ENCODE measurements at regions not wholly inside any gene's neighbourhood (a gene's known extent, or its start where the extent isn't known, plus 50 kb on each side); places are given as distances from the start of the nearest gene placed in this dataset.

DNA sequence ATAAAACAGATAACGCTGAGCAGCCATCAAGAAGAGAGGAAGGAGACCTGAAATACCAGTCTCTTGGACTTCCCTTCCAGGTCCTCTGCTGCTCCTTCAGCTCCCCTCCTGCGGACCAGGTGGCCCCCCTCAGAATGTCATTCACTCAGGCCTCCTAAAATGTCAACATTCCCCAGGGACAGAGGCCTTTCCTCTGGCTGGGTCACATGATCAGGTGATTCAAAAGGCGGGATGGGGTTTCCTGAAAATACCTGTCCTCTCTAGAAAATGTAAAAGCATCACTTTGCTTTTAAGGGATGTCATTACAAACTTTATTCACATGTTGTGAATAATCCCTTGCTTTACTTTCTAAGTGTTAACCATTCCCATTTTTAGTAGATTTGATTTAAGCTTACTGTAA is 311.1 kb downstream of the INHBA start:
- TF ChIP-seq, protein P1, sequence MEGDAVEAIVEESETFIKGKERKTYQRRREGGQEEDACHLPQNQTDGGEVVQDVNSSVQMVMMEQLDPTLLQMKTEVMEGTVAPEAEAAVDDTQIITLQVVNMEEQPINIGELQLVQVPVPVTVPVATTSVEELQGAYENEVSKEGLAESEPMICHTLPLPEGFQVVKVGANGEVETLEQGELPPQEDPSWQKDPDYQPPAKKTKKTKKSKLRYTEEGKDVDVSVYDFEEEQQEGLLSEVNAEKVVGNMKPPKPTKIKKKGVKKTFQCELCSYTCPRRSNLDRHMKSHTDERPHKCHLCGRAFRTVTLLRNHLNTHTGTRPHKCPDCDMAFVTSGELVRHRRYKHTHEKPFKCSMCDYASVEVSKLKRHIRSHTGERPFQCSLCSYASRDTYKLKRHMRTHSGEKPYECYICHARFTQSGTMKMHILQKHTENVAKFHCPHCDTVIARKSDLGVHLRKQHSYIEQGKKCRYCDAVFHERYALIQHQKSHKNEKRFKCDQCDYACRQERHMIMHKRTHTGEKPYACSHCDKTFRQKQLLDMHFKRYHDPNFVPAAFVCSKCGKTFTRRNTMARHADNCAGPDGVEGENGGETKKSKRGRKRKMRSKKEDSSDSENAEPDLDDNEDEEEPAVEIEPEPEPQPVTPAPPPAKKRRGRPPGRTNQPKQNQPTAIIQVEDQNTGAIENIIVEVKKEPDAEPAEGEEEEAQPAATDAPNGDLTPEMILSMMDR (IDR thresholded peaks at IDR 0.05) = no peak
- TF ChIP-seq POLR2A (IDR thresholded peaks at IDR 0.05) = no peak
- TF ChIP-seq EP300 (IDR thresholded peaks at IDR 0.05) = no peak
